M059J (cell line): ENCODE measurements at regions not wholly inside any gene's neighbourhood (a gene's known extent, or its start where the extent isn't known, plus 50 kb on each side); places are given as distances from the start of the nearest gene placed in this dataset.
"Not testable (repeated sequence)": the region's sequence is repeated elsewhere in the genome, so short reads cannot be mapped to it uniquely, and the experiment has no call there.

ENCODE experiments used
- DNase-seq: peaks from one replicate; pipeline ENCODE4 v3.0.0-alpha.2; 2012; ENCODE audit warnings: low read depth

DNA sequence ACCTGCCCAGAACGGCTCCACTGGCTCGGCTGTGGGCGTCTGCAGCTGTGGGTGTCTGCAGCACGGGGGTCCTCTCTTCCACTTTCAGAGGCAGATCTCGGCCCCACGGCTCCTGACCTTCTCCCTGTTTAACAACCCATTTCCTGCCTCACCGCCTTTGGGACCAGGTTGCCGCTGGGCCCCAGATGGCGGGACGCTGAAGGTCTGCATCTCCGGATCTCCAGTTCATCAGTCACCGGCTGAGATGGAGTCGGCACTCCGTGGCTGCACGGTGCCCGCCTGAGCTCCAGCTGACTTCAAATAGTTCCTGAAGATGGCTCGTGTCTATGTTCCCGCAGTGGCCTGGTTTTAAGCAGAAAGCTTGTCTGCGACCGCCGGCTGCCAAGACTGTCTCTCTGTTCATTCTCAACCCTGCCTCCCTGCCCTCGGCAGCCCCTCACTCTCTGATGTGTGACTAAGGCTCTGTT, 475.9 kb downstream of the BRD1 start:
- no peak for DNase-seq

DNA sequence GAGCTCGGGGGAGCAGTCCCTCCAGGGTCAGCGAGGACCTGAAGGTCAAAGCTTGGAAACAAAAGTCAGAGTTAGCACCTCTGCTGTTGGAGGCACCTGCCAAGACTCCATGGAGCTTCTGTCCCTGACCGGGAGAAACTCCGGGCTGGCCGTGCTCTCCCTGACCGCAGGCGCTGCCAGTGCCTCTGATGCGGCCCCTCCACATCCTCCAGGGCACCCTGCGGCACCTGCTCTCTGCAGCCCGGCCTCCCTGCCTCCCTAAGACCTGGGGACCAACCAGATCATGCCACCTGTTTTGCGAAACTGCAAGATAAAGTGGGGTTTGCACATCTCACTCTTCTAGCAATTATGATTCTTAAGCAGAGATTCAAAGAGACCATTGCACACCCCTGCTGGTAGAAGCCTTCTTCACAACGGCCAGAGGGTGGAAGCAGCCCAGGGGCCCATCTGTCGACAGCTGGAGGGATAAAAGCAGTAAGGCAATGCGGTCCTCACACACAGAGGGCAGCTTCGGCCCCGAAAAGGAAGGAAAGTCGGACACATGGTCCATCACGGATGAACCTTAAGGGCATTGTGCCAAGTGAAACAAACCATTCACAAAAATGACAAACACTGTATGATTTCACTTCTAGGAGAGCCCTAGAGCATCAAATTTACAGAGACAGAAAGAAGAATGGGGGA, 477.1 kb downstream of the BRD1 start:
- DNase-seq = peak; percentile 1

DNA sequence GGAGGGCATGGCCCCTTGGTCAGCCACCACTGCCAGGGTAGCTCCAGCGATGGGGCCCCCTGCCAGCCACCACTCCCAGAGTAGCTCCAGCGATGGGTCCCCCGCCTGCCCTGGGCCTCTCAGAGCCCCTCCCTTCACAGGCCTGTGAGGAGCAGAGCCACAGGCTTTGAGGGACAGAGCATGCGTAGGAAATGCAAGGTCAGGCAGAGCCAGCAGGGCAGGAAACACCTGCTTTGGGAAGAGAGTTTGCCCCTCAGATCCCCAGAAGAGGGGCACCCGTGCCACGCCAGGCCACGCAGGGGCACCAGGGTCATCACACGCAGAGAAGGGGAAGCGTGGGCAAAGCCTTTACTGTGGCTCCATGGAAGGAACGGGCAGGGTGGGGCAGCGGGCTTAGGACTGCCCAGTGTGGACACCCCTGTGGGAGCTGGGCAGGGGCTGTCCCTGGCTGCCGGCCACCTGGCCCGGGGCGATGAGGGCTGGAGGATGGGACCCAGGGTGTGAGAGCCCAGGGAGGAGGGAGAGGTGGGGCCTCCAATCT, 477.8 kb downstream of the BRD1 start:
- DNase-seq = no peak

DNA sequence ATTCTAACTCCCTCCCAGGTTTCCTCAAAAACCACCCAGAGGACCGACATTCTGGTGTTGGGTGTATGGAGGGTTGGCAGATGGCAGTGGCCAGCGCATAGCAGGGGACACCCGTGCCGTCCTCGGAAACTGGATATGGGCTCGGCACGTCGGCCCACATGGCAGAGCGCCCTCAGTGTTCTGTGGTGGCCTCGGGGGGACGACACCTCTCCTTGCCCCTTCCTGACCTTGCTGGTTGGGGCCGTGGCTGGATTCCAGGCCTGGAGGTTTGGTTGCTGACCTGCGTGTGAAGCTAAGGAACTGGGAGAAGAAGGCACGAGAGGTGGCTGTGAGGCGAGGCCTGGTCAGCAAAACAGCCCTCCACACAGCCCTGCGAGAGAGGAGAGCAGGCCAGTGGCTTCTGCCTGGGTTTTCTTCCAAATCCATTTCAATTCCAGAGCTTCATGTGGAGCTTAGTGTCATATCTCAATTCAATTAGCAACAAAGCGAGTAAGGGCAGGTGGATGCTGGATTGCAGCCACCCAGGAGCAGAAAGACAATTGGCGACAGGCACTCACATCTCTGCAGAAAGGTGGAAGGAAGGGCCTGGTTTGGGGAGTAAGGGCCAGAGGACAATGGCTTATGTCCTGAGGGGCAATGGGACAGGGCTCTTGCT, 478.4 kb downstream of the BRD1 start:
- DNase-seq = no peak

DNA sequence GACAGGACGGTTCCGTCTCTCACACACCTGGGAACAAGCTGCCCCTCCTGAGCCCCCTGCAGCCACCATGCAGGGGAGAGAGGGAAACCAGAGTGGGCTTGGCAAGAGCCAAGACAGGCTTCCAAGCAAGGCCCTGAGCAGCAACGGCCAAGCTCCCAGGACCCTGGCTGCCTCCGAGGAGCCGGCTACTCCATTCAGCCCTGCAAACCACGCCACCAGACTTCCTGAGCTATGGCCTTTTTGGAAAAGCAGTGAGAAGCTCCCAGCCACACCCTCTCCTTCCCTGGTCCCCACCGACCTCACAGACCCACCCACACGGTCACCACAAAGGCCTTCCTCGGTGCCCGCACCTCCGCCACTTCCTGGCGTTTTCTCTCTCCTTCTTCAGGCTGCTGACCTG, 479.0 kb downstream of the BRD1 start:
- no peak for DNase-seq

DNA sequence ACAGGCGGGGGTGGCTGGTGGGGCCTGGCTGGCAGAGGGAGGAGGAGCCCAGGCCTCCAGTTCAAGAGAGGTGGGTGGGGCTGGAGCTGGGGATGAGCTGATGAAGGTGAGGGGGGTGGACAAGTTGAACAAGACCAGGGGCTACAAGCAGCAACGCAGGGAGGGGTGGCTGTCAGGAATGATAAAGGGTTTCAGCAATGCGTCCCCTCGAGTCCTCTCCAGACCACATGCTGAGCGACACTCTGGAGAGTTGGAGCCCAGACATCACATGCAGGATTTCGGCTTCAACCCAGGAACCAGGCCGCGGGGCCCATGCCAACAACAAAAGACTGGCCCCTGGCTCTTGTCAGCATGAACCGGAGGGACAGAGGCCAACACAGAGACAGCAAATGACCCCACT, 480.3 kb downstream of the BRD1 start:
- no peak for DNase-seq

DNA sequence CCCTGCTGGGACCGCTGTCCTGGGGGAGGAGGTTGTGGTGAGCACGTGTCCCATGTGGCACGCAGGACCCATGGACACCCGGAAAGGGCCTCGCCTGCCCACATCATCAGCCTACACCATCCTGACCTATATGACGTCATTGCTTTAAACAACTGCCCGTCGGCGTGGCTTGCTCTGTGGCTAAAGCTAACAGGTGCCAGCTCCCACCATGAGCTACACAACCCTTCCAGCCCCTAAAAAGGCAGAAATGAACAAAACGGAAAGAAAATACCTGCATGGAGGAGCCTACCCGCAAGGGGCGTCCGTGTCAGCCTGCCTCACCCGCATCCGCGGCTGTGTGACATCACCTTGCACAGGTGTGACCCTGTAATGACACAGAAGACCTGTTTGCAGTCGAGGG, 481.8 kb downstream of the BRD1 start:
- DNase-seq = no peak

DNA sequence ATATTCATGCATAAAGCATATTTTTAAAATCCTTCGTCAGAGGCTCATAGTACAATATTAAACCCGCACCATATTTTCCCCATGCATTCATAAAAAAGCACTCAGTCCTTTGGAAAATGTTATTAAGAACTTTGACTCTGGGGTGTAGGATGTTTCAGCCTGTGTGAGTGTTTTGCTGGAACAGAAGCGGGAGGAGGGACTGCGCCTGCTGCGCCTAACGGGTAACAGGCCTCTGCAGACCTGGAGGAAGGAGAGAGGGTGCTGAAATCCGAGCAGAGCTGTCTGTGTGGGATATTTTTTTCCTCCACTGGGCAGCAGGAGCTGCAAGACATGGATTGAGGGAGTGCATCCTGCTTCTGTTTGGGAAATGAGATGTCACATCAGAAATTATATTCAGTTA, 483.0 kb downstream of the BRD1 start:
- DNase-seq = no peak

DNA sequence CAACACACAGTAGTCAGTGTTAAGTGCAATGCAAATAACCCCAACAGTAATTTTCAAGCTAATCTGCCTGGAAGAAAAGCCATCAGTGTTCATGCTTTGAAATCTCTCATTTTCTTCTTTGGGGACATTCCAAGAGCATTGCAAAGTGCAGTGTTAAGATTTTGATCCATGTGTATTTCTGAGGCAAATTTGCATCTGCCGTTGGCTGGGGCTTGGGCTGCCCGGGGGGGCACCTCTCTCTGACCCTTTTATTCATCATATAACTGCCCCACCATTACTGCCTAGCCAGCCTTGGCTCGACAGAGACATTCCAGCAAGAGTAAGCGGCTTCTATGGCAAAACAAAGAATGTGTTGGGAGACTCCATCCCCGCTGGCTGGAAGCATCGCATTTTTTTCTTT, 483.5 kb downstream of the BRD1 start:
- no peak for DNase-seq

DNA sequence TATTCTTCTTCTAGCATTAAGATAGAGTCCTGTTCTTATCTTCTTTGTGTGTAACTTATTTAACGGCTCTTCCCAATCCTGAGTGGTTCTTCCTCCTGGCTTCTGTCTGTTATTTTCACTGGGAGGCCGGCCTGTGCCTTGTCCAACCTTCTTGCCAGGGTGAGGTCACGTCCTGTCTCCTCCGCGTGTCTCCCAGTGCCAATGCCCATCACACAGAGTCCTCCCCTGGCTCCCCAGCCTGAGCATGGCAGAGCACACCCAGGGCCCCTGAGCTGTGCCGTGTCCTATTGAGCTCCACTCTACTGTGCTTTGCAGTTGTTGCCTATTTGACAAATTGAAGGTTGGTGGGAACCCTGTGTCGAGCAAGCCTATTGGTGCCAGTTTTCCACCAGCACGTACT, 487.3 kb downstream of the BRD1 start:
- DNase-seq = no peak

DNA sequence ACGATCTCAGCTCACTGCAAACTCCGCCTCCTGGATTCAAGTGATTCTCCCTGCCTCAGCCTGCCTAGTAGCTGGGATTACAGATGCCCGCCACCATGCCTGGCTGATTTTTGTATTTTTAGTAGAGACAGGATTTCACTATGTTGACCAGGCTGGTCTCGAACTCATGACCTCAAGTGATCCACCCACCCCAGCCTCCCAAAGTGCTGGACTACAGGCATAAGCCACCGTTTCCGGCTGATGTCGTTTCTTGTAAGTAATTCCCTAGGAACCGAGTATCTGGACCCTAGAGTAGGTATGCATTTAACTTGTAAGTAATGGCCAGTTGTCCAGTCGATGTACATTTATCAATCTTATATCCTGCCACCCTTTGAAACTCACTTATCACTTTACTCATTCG, 491.2 kb downstream of the BRD1 start:
- DNase-seq = not testable (repeated sequence)

DNA sequence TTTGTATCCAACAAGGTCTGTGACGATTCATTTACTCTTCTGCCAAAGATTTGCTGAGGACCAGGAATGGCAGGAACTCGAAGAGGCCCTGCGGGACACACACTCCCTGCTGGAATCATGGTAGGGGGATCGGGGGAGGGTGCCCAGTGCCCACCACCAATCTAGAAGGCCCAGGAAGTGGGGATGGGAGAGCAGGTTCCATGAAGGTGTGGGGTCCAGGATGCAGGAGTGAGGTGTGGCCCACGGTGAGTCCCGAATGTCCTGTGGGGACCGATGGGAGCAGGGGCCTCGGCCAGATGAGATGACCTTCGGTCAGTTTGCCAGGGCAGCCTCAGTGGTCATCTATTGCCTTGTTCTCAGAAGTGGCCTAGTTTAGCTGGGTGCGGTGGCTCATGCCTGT, 492.7 kb downstream of the BRD1 start:
- DNase-seq = no peak

DNA sequence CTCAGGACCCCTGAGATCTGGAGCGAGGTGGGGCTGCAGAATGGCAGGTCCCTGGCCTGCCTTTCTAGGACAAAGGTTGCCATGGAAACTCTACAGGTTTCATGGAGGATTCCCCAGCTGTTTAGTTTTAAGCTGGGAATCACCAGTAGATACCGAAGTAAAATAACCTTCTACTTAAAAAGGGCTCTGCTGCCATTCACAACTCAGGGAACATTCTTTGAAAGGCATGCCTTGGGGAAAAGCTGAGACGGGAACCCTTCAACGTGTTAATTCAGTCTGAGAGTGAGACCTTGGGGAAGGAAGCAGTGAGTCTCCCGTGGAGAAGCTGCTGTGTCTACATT, 493.3 kb downstream of the BRD1 start:
- no peak for DNase-seq

DNA sequence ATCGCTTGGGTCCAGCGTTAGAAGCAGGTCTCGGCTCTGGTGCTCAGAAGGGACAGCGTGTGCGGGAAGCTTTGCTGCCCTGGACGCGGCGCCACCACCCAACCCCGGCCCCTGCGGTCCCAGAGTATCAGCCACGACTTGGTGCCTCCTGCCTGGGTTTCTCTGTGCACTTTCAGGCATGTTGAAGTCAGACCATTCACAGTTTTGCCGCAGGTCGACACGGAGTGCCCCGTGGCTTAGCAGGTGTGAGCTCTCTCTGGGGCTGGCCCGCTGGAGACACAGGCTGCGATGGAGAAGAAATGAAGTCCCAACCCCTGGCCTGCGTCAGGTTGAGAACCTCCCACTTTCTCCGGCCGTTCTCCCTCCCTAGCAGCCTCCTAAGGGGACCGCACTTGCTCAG, 494.5 kb downstream of the BRD1 start:
- no peak for DNase-seq

DNA sequence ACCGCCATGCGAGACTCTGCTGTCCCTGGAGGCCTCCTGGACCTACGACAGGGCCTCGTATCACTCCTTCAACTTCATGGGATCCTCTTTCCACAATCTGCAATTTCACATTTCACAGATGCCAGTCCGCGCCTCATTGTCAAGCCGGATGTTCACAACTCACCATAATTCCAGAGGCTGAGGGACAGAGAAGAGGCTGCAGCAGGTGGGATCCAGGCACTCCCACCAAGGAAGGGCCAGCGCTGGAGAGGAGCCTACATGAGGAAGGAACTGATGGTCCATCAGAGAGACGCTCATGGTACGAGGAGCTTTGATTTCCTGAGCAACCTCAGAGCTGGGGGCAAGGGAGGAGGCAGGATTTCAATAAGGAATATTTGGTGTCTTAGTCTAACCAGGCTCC, 495.0 kb downstream of the BRD1 start:
- DNase-seq = no peak

DNA sequence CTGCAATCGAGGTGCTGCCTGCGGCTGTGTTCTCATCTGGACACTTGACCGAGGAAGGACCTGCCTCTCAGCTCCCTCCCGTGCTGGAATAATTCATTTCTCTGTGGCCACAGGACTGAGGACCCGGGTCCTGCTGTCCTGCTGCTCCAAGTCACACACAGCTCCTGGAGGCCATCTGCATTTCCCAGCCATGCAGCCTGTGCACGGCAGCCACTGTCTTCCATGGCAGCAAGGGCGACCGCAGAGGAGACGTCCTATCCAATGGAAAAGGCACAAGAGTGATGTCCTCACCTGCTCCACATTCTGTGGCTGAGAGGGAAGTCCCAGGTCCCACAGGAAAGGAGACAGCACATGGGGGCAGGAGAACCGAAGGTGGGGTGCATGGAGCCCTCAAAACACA, 495.8 kb downstream of the BRD1 start:
- DNase-seq = no peak

DNA sequence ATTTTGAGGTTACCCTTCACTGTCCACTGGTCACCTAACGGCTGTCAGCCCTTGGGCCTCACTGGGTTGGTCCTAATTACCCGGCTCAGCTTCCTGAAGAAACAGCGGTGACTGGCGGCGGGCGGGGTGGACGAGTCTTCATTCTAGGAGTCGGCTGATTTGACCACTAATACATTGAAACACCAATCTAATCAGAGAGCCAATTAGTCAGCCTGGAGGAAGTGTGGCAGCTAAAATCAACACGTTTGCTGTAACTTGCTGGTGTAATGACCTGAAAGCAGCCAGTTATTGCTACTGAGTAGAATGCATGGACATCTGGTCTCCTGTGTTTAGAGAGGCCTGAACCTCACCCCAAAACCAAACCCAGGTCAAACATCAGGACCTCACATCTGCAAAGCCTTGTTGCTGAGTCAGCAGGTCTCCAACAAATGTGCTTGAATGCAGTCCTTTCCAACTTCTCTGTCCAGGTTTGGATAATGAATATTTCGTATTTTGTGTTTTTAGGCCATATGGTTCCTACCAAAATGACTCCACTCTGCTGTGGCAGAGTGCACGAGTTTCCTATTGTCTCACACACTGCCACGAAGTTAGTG, 496.4 kb downstream of the BRD1 start:
- no peak for DNase-seq

DNA sequence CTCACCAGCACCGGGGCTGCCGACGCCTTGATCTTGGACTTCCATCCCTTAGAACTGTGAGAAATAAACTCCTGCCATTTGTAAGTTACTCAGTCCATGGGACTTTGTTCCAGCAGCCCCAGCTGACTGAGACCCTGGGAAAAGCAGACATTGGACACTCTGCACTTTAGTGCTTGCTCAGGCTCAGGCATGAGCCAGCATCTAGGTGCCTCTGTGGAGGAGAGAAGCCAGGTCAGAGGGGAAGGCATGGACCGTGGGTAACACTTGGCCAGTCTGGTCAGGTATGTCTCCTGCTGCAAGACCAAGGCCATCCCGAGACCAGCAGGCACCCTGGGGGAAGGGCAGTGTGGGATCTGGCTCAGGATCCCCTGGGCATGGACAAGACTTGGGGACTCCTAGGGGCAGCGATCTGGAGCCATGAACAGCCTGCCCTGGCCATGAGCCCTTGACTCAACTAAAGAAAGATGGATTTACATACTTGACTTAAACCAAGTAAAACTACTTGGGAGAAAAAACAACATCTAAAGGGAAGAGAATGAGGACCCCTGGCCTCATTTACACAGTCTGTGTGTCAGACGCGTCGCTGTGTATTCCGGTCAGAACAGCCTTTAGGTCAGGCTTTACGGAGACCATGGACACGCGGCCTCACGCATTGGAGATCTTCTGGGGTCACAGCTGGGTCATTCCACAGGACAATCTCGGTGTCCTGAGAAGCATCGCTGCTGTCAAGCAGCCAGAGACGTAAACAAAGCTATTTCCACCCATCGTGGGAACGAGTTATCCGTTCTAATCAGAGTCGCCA, 497.1 kb downstream of the BRD1 start:
- no peak for DNase-seq

DNA sequence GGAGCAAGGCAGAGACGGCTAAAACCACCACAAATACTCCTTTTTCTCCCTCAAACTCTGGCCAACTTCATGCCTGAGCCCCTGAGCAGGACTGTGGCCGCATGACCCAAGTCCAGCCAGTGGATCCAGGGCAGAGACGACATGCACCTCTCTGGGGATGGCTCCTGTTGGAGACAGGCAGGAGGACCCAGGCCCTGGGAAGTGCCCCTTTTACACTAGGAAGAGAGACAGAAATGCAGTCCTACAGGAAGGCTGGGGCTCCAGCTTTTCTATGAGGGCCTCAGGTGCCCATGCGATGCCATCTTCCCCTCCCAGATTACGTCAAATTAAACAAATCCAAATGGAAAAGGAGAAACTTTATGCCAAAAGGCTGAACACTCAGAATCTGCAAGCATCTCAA, 498.0 kb downstream of the BRD1 start:
- DNase-seq = no peak

DNA sequence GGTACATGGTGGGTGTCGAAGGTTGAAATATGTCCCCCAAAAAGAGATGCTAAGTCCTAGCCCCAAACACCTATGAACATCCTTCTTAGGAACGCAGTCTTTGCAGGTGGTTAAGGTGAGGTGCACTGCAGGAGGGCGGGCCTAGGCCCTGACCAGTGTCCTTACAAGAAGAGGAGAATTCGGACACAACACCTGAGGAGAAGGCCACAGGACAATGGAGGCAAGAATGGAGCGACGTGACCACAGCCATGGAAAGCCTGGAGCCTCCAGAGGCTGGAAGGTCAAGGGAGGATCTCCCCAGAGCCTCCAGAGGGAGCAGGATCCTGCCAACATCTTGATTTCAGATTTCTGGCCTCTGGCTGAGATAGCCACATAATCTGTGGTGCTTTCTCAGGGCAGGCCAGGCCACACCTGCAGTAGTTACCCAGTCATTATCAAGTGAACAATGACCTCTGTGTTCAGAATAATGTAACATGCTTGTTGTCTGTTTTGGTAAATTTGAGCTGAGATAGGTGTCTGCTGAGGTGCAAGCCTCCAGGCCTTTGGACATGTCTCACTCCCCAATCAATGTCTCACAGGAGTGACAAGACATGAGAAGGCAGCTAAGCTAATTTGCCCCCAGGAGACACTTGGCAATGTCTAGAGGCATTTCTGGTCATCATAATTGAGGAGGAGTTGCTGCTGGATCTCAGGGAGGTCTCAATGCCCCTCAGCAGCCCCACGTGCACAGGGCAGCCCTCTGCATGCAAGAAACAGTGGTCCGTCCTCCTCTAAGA, 498.9 kb downstream of the BRD1 start:
- no peak for DNase-seq

DNA sequence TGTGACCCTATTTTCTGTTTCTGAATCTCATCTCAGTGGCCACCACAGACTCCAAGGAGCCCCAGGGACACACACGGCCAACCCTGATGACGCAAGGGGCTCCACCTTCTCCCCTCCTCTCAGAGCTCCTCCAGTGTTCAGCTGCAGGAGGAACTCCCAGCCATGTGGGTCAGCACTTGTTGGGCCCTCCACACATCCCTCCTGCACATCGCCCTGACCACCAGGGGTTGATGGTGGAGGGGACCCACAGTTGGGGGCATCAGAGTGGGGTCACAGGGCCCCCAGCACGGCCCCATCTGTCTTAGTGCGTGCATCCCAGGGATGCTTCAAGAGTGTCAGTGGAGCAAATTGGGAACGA, 499.6 kb downstream of the BRD1 start:
- DNase-seq = no peak
